Endodermal cell (in vitro differentiated cells): ENCODE measurements at regions not wholly inside any gene's neighbourhood (a gene's known extent, or its start where the extent isn't known, plus 50 kb on each side); places are given as distances from the start of the nearest gene placed in this dataset.

ENCODE experiments used
- DNase-seq: peaks from one replicate; pipeline ENCODE4 v3.0.0-alpha.2; 2017
- H3K27ac ChIP-seq: 2 replicates; pipeline ENCODE4 v1.5.1; 2013; ENCODE audit warnings: mild to moderate bottlenecking, low read depth, low read length, moderate library complexity
- H3K27me3 ChIP-seq: 2 replicates; pipeline ENCODE4 v1.6.1; 2013; ENCODE audit warnings: mild to moderate bottlenecking, low read length, moderate library complexity; ENCODE audit not compliant: insufficient read depth, control insufficient read depth, poor library complexity, severe bottlenecking
- H3K36me3 ChIP-seq: 2 replicates; pipeline ENCODE4 v1.7.0; 2013; ENCODE audit warnings: mild to moderate bottlenecking, low read length, moderate library complexity; ENCODE audit not compliant: control insufficient read depth, insufficient read depth
- H3K4me1 ChIP-seq: one replicate; pipeline ENCODE4 v1.7.0; 2013; ENCODE audit warnings: low read length; ENCODE audit not compliant: control insufficient read depth, insufficient read depth
- H3K4me3 ChIP-seq: 2 replicates; pipeline ENCODE4 v1.5.1; 2013; ENCODE audit warnings: mild to moderate bottlenecking, low read length, moderate library complexity
- H3K9ac ChIP-seq: 2 replicates; pipeline ENCODE4 v1.6.1; 2013; ENCODE audit warnings: mild to moderate bottlenecking, low read length, moderate library complexity; ENCODE audit not compliant: poor library complexity, severe bottlenecking; ENCODE audit errors: extremely low read depth
- H3K9me3 ChIP-seq: 2 replicates; pipeline ENCODE4 v1.6.1; 2013; ENCODE audit warnings: mild to moderate bottlenecking, low read length, moderate library complexity; ENCODE audit not compliant: control insufficient read depth
- H3K27ac Mint-ChIP-seq: 2 replicates; pipeline ENCODE4 v1.8.0; 2020; ENCODE audit warnings: mixed read lengths
- H3K27me3 Mint-ChIP-seq: 2 replicates; pipeline ENCODE4 v1.8.0; 2021; ENCODE audit warnings: mild to moderate bottlenecking, mixed read lengths; ENCODE audit not compliant: insufficient read depth
- H3K36me3 Mint-ChIP-seq: 2 replicates; pipeline ENCODE4 v1.8.0; 2020; ENCODE audit warnings: low read depth, mixed read lengths
- H3K4me1 Mint-ChIP-seq: 2 replicates; pipeline ENCODE4 v1.8.0; 2020; ENCODE audit warnings: mixed read lengths
- H3K4me3 Mint-ChIP-seq: 2 replicates; pipeline ENCODE4 v1.8.0; 2020; ENCODE audit warnings: mild to moderate bottlenecking, moderate library complexity, mixed read lengths
- H3K9me3 Mint-ChIP-seq: 2 replicates; pipeline ENCODE4 v1.8.0; 2020; ENCODE audit warnings: mild to moderate bottlenecking, mixed read lengths
- WGBS, 2 experiments: methylation state at CpG; one replicate each; pipeline versions ENCODE4 v1.1.5 to v1.1.7; 2013; ENCODE audit warnings: missing lambda C conversion rate in 2 of 2, mixed read lengths in 1 of 2; ENCODE audit not compliant: insufficient coverage in 1 of 2, insufficient read length in 1 of 2; 5-methylcytosine and 5-hydroxymethylcytosine counted together
- TF ChIP-seq, protein P1 (sequence below): fragments of 200-600 bp; sonication (generic); conservative IDR thresholded peaks from 2 replicates; pipeline ENCODE4 v1.5.0; 2021; ENCODE audit warnings: antibody characterized with exemption, mild to moderate bottlenecking

DNA sequence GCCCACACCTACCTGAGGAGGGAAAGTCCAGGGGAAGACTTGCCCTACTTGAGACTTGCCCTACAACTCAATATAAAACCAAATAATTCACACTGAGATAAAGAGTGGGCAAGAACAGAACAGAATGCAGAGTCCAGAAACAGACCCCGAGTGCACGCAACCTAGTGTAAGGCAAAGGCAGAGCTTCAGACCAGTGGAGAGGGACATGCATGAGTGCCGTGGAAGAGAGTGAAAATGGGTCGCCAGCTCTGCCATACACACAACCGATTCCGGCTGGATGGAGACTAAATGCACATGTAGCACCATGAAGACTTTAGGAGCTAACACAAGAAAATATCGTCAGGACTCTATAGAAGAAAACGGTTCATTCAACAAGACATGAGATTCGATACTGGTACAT is 58.8 kb upstream of the CST7 start:
- no peak overlapping the region for H3K4me3 Mint-ChIP-seq
- H3K9ac ChIP-seq = no peak overlapping the region
- no peaks in the 10 kb centered on the region for H3K36me3 ChIP-seq
- H3K4me1 Mint-ChIP-seq = no peaks in the 10 kb centered on the region
- WGBS, 2 experiments = 90 to 93% methylated on average over 9 of the region's 9 CpGs
- H3K9me3 ChIP-seq = no peaks in the 10 kb centered on the region
- no peak overlapping the region for H3K27ac Mint-ChIP-seq
- H3K27me3 ChIP-seq = no peaks in the 10 kb centered on the region
- H3K4me3 ChIP-seq = no peak overlapping the region
- no peaks in the 10 kb centered on the region for H3K4me1 ChIP-seq
- no peak for DNase-seq
- no peaks in the 10 kb centered on the region for H3K27me3 Mint-ChIP-seq
- no peak overlapping the region for H3K27ac ChIP-seq
- H3K9me3 Mint-ChIP-seq = peaks cover 6% of the 10 kb centered on the region
- TF ChIP-seq, protein P1, sequence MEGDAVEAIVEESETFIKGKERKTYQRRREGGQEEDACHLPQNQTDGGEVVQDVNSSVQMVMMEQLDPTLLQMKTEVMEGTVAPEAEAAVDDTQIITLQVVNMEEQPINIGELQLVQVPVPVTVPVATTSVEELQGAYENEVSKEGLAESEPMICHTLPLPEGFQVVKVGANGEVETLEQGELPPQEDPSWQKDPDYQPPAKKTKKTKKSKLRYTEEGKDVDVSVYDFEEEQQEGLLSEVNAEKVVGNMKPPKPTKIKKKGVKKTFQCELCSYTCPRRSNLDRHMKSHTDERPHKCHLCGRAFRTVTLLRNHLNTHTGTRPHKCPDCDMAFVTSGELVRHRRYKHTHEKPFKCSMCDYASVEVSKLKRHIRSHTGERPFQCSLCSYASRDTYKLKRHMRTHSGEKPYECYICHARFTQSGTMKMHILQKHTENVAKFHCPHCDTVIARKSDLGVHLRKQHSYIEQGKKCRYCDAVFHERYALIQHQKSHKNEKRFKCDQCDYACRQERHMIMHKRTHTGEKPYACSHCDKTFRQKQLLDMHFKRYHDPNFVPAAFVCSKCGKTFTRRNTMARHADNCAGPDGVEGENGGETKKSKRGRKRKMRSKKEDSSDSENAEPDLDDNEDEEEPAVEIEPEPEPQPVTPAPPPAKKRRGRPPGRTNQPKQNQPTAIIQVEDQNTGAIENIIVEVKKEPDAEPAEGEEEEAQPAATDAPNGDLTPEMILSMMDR = no peak
- no peaks in the 10 kb centered on the region for H3K36me3 Mint-ChIP-seq

DNA sequence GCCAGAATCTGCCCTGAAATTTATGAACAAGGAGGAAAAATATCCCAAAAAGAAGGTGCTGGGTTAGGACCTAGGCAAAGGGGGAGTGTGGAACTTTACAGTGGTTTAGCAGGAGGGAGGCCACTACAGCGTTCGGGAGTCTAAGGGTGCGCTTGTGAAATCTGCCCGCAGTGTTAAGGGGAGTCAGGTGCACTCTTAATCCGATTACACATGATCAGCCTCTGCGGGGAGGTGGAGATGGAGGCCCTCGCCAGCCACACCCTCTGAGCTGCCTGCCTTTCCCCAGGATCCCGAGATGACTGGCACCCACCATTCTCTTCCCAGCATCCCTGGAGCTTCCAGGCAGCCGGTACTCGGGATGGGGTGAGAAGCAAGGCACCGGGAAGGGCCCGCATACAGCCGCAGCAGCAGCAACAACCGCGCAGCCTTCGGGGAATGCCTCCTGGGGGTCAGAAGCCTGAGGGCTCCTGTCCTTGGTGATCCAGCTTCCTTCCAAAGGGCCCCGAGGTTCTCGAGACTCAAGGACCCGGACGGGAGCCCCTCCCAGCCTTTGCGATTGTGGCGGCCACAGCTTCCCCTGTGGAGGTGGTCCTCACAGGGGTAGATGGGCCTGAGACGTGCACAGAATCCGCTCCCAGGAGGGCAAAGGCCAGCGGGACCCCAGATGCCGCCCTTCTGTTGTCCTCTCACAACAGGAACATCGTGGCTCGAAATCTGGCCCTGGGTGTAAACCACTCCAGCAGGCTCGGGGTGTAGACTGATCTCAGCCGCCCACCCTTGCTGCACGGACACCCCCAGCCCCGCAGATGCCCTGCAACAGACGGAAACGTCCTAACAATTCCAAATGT is 57.3 kb upstream of the CST7 start:
- no peak for DNase-seq
- TF ChIP-seq, protein P1 = no peak
- no peaks in the 10 kb centered on the region for H3K9me3 ChIP-seq
- H3K9ac ChIP-seq = no peak overlapping the region
- no peaks in the 10 kb centered on the region for H3K36me3 ChIP-seq
- H3K27ac ChIP-seq = no peak overlapping the region
- H3K27me3 ChIP-seq = no peaks in the 10 kb centered on the region
- H3K4me3 ChIP-seq = no peak overlapping the region
- Mint-ChIP-seq H3K4me3 (no peak overlapping the region), H3K9me3 (peaks cover 10% of the 10 kb centered on the region), H3K36me3 (no peaks in the 10 kb centered on the region), H3K4me1 (no peaks in the 10 kb centered on the region), H3K27me3 (no peaks in the 10 kb centered on the region), H3K27ac (no peak overlapping the region)
- 90 to 92% methylated on average over 27 to 34 of the region's 34 CpGs for WGBS, 2 experiments
- no peaks in the 10 kb centered on the region for H3K4me1 ChIP-seq

DNA sequence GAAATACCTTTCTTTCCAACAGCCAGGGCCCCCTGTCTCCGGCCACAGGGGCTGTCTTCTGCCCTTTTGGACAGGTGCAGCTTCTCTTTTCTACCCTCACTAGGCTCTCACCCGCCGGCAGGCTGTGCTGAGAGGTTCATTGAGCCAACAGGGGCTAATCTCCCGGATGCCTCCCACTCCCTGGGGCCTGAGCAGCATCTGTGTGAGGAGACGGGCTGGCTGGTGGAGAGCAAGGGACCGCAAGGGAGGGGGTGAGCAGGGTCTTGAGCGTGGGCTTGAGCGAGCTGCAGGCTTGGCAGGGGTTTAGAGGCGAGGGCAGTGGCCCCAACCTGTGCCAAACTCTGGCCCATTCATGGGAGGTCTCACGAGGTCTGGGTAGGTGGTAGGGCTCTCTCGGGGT is 56.5 kb upstream of the CST7 start:
- no peaks in the 10 kb centered on the region for H3K27me3 Mint-ChIP-seq
- Histone ChIP-seq H3K36me3 (no peaks in the 10 kb centered on the region), H3K4me3 (no peak overlapping the region), H3K9ac (no peak overlapping the region), H3K27me3 (no peaks in the 10 kb centered on the region), H3K9me3 (no peaks in the 10 kb centered on the region), H3K4me1 (no peaks in the 10 kb centered on the region), H3K27ac (no peak overlapping the region)
- WGBS, 2 experiments = 86 to 90% methylated on average over 6 to 10 of the region's 11 CpGs
- H3K36me3 Mint-ChIP-seq = no peaks in the 10 kb centered on the region
- no peaks in the 10 kb centered on the region for H3K4me1 Mint-ChIP-seq
- H3K27ac Mint-ChIP-seq = no peak overlapping the region
- no peak for DNase-seq
- no peak overlapping the region for H3K4me3 Mint-ChIP-seq
- peaks cover 15% of the 10 kb centered on the region for H3K9me3 Mint-ChIP-seq
- TF ChIP-seq, protein P1 = no peak
